ENCODE measurements at regions not wholly inside any gene's neighbourhood (a gene's known extent, or its start where the extent isn't known, plus 50 kb on each side); places are given as distances from the start of the nearest gene placed in this dataset.
"Not testable (repeated sequence)": the region's sequence is repeated elsewhere in the genome, so short reads cannot be mapped to it uniquely, and the experiment has no call there.

GRCh38 chr14:44854114-44854513, 107.6 kb downstream of the KLHL28 start:
- 90 to 91% methylated on average over 4 of the region's 4 CpGs for WGBS, 2 donors
- no peak overlapping the region for H3K4me3 ChIP-seq
- no peaks in the 10 kb centered on the region for H3K27me3 ChIP-seq
- no peak for DNase-seq
- peaks cover 0 to 18% (median 0%) of the 10 kb centered on the region in 11 donors for H3K9me3 ChIP-seq
- H3K4me1 ChIP-seq: no peaks in the 10 kb centered on the region
- TF ChIP-seq CTCF (IDR thresholded peaks at IDR 0.05): no peak
- ATAC-seq: no peak
- no peak overlapping the region for H3K27ac ChIP-seq
- H3K36me3 ChIP-seq: no peaks in the 10 kb centered on the region
- intact Hi-C loops (cut with DNase I): no loop called here

- no peaks in the 10 kb centered on the region for H3K36me3 ChIP-seq
- no peaks in the 10 kb centered on the region for H3K27me3 ChIP-seq
- H3K4me3 ChIP-seq: no peak overlapping the region
- TF ChIP-seq CTCF (IDR thresholded peaks at IDR 0.05): no peak
- H3K4me1 ChIP-seq: peaks cover 0 to 3% (median 0%) of the 10 kb centered on the region in 9 donors
- no peak for ATAC-seq
- H3K27ac ChIP-seq: no peak overlapping the region
- DNase-seq: no peak
- WGBS, 2 donors: 74 to 75% methylated on average over 8 of the region's 8 CpGs
- intact Hi-C loops (cut with DNase I): no loop called here
- H3K9me3 ChIP-seq: peaks cover 0 to under 1% (median 0%) of the 10 kb centered on the region in 11 donors
Measured at GRCh38 chr14:44847526-44848309, 114.0 kb downstream of the KLHL28 start.

- Histone ChIP-seq H3K27me3 (no peaks in the 10 kb centered on the region), H3K36me3 (no peaks in the 10 kb centered on the region), H3K4me3 (no peak overlapping the region), H3K27ac (no peak overlapping the region), H3K4me1 (peaks cover 0 to 3% (median 0%) of the 10 kb centered on the region in 9 donors), H3K9me3 (no peaks in the 10 kb centered on the region)
- peak; percentile 53 to 87 (median 80) for TF ChIP-seq CTCF (IDR thresholded peaks at IDR 0.05)
- WGBS, 2 donors: 21 to 31% methylated on average over 4 of the region's 4 CpGs
- peak in 1 of 8 donors; percentile 39 for ATAC-seq
- no peak for DNase-seq
- intact Hi-C loops (cut with DNase I): no loop called here
Measured at GRCh38 chr14:44846232-44846824, 115.4 kb downstream of the KLHL28 start.

- ATAC-seq; H3K4me3 ChIP-seq; H3K27me3 ChIP-seq; intact Hi-C loops (cut with DNase I); H3K9me3 ChIP-seq; DNase-seq; H3K4me1 ChIP-seq; H3K36me3 ChIP-seq; H3K27ac ChIP-seq: not testable (repeated sequence)
- 80 to 85% methylated on average over 9 of the region's 9 CpGs for WGBS, 2 donors
Measured at GRCh38 chr14:44835928-44836327, 125.8 kb downstream of the KLHL28 start.

Measured in heart right ventricle (tissue), 16 donors.